ENCODE measurements at regions not wholly inside any gene's neighbourhood (a gene's known extent, or its start where the extent isn't known, plus 50 kb on each side); places are given as distances from the start of the nearest gene placed in this dataset.

- no peak for DNase-seq (ENCODE audit: low read depth, low spot score)
- ChIA-PET SMC1A (ENCODE audit: uncharacterized antibody, unreplicated experiment) (interaction anchor here (1.1 to 3.2 kb wide), 3 partner anchors 9 to 19 kb away, joined by 3 to 18 read pairs (median 3); no protein-coding TSS in a partner anchor), RAD21 (ENCODE audit: unreplicated experiment) (no interaction called here), POLR2A (no interaction called here), CTCF (interaction anchor here (1.5 to 2.5 kb wide), 2 partner anchors 9 to 33 kb away, joined by 6 to 11 read pairs; no protein-coding TSS in a partner anchor)
- H3K4me1 ChIP-seq (ENCODE audit: control insufficient read depth, insufficient read depth, low read length), result peaks cover 52% of the 10 kb centered on the region
- H2AFZ ChIP-seq (ENCODE audit: control insufficient read depth, low read depth, low read length), result peak overlapping the region; percentile 55
- intact Hi-C loops (cut with micrococcal nuclease; ENCODE audit: unreplicated experiment), result no loop called here
- H3K4me2 ChIP-seq (ENCODE audit: control insufficient read depth, insufficient read depth), result no peak overlapping the region
- H3K36me3 ChIP-seq (ENCODE audit: control insufficient read depth in 2 of 2, insufficient read depth in 2 of 2, low read length in 1 of 2), result no peaks in the 10 kb centered on the region
- WGBS (ENCODE audit: insufficient coverage, insufficient replicate concordance, low lambda C conversion rate, missing lambda C conversion rate), result 74% methylated on average over 13 of the region's 13 CpGs
- H3K4me3 ChIP-seq, result no peak overlapping the region
- FAIRE-seq, result no peak
- no peak; the same call in 1 of the 3 replicates for ATAC-seq
- BruUV-seq (replicated peaks), result no TSS peak
- H3K27ac ChIP-seq (ENCODE audit: control insufficient read depth, insufficient read depth), result no peak overlapping the region
- H3K27me3 ChIP-seq (replicated peaks in 1 of 2; ENCODE audit: control insufficient read depth in 2 of 2, insufficient read depth in 2 of 2, low read length in 1 of 2), result no peaks in the 10 kb centered on the region
- no peaks in the 10 kb centered on the region for H3K79me2 ChIP-seq (ENCODE audit: control insufficient read depth, insufficient read depth, low read length)
- TF ChIP-seq BHLHE40 (IDR thresholded peaks at IDR 0.05; ENCODE audit: borderline replicate concordance in 1 of 2, low read depth in 2 of 2, low read length in 1 of 2), result peak; percentile 17 to 18; a peak in 1 of 4 replicates
- TF ChIP-seq ZNF687 (IDR thresholded peaks at IDR 0.05), result peak; percentile 61
- TF ChIP-seq MEF2B (IDR thresholded peaks at IDR 0.05; ENCODE audit: partially characterized antibody, poor library complexity, severe bottlenecking), result peak; percentile 52
- TF ChIP-seq, protein P1, sequence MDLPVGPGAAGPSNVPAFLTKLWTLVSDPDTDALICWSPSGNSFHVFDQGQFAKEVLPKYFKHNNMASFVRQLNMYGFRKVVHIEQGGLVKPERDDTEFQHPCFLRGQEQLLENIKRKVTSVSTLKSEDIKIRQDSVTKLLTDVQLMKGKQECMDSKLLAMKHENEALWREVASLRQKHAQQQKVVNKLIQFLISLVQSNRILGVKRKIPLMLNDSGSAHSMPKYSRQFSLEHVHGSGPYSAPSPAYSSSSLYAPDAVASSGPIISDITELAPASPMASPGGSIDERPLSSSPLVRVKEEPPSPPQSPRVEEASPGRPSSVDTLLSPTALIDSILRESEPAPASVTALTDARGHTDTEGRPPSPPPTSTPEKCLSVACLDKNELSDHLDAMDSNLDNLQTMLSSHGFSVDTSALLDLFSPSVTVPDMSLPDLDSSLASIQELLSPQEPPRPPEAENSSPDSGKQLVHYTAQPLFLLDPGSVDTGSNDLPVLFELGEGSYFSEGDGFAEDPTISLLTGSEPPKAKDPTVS (IDR thresholded peaks at IDR 0.05; ENCODE audit: low read depth, low read length), result no peak
- TF ChIP-seq POU2F2 (IDR thresholded peaks at IDR 0.05; ENCODE audit: borderline replicate concordance, low read depth, low read length), result no peak
- no peak overlapping the region; the same call in 1 of the 2 replicates for H3K9ac ChIP-seq (ENCODE audit: control insufficient read depth, insufficient read depth, low read length)
- H3K9me3 ChIP-seq (replicated peaks; ENCODE audit: control insufficient read depth, insufficient read depth, low read length), result no peaks in the 10 kb centered on the region
- no peaks in the 10 kb centered on the region for H4K20me1 ChIP-seq (ENCODE audit: control insufficient read depth, insufficient read depth)
- in situ Hi-C loops (cut with MboI), result loop anchor here (25.0 kb wide), 2 partner anchors 562 to 1188 kb away; no protein-coding TSS in a partner anchor
Observed at GRCh38 chr17:37824534-37825485, 80.0 kb upstream of the HNF1B start.

All from GM12878 (cell line).